ENCODE measurements at regions not wholly inside any gene's neighbourhood (a gene's known extent, or its start where the extent isn't known, plus 50 kb on each side); places are given as distances from the start of the nearest gene placed in this dataset.
"Not testable (repeated sequence)": the region's sequence is repeated elsewhere in the genome, so short reads cannot be mapped to it uniquely, and the experiment has no call there.

GRCh38 chr2:4096978-4097766, 393.8 kb downstream of the DCDC2C start:
- Histone ChIP-seq H3K4me1 (ENCODE audit: control insufficient read depth in 2 of 2, insufficient read depth in 2 of 2, low read length in 2 of 2) (no peaks in the 10 kb centered on the region), H3K27ac (ENCODE audit: low read depth in 1 of 2, low read length in 1 of 2) (no peak overlapping the region), H3K36me3 (ENCODE audit: control insufficient read depth in 2 of 2, insufficient read depth in 2 of 2, low read length in 1 of 2) (no peaks in the 10 kb centered on the region), H3K27me3 (ENCODE audit: control insufficient read depth in 2 of 2, insufficient read depth in 1 of 2, low read length in 1 of 2) (no peaks in the 10 kb centered on the region), H3K4me3 (ENCODE audit: low read length in 2 of 2) (no peak overlapping the region), H3K9me3 (ENCODE audit: control insufficient read depth in 2 of 2, insufficient read depth in 1 of 2, low read length in 1 of 2) (no peaks in the 10 kb centered on the region)
- DNase-seq (ENCODE audit: low read depth in 6 of 9, low spot score in 9 of 9), result no peak
- WGBS, result 93% methylated on average over 7 of the region's 7 CpGs

- no peaks in the 10 kb centered on the region for H3K36me3 ChIP-seq (ENCODE audit: control insufficient read depth in 2 of 2, insufficient read depth in 2 of 2, low read length in 1 of 2)
- H3K27ac ChIP-seq (ENCODE audit: low read depth in 1 of 2, low read length in 1 of 2), result no peak overlapping the region
- no peaks in the 10 kb centered on the region for H3K4me1 ChIP-seq (ENCODE audit: control insufficient read depth in 2 of 2, insufficient read depth in 2 of 2, low read length in 2 of 2)
- no peaks in the 10 kb centered on the region for H3K27me3 ChIP-seq (ENCODE audit: control insufficient read depth in 2 of 2, insufficient read depth in 1 of 2, low read length in 1 of 2)
- 87% methylated on average over 5 of the region's 5 CpGs for WGBS
- DNase-seq (ENCODE audit: low read depth in 6 of 9, low spot score in 9 of 9), result no peak
- no peak overlapping the region for H3K4me3 ChIP-seq (ENCODE audit: low read length in 2 of 2)
- no peaks in the 10 kb centered on the region for H3K9me3 ChIP-seq (ENCODE audit: control insufficient read depth in 2 of 2, insufficient read depth in 1 of 2, low read length in 1 of 2)
Measured at GRCh38 chr2:4098137-4098536, 394.8 kb downstream of the DCDC2C start.

GRCh38 chr2:4101936-4102335, 398.6 kb downstream of the DCDC2C start:
- H3K9me3 ChIP-seq (ENCODE audit: control insufficient read depth in 2 of 2, insufficient read depth in 1 of 2, low read length in 1 of 2), result no peaks in the 10 kb centered on the region
- no peaks in the 10 kb centered on the region for H3K27me3 ChIP-seq (ENCODE audit: control insufficient read depth in 2 of 2, insufficient read depth in 1 of 2, low read length in 1 of 2)
- H3K4me1 ChIP-seq (ENCODE audit: control insufficient read depth in 2 of 2, insufficient read depth in 2 of 2, low read length in 2 of 2), result no peaks in the 10 kb centered on the region
- no peaks in the 10 kb centered on the region for H3K36me3 ChIP-seq (ENCODE audit: control insufficient read depth in 2 of 2, insufficient read depth in 2 of 2, low read length in 1 of 2)
- 98% methylated on average over 2 of the region's 2 CpGs for WGBS
- H3K4me3 ChIP-seq (ENCODE audit: low read length in 2 of 2), result no peak overlapping the region
- DNase-seq (ENCODE audit: low read depth in 6 of 9, low spot score in 9 of 9), result no peak
- H3K27ac ChIP-seq (ENCODE audit: low read depth in 1 of 2, low read length in 1 of 2), result no peak overlapping the region

- Histone ChIP-seq H3K27me3 (ENCODE audit: control insufficient read depth in 2 of 2, insufficient read depth in 1 of 2, low read length in 1 of 2) (no peaks in the 10 kb centered on the region), H3K36me3 (ENCODE audit: control insufficient read depth in 2 of 2, insufficient read depth in 2 of 2, low read length in 1 of 2) (no peaks in the 10 kb centered on the region), H3K27ac (ENCODE audit: low read depth in 1 of 2, low read length in 1 of 2) (no peak overlapping the region), H3K4me1 (ENCODE audit: control insufficient read depth in 2 of 2, insufficient read depth in 2 of 2, low read length in 2 of 2) (no peaks in the 10 kb centered on the region), H3K9me3 (ENCODE audit: control insufficient read depth in 2 of 2, insufficient read depth in 1 of 2, low read length in 1 of 2) (peaks cover 0 to 3% of the 10 kb centered on the region in 2 donors), H3K4me3 (ENCODE audit: low read length in 2 of 2) (no peak overlapping the region)
- WGBS, result 95% methylated on average over 7 of the region's 7 CpGs
- no peak for DNase-seq (ENCODE audit: low read depth in 6 of 9, low spot score in 9 of 9)
Measured at GRCh38 chr2:4107179-4107578, 403.8 kb downstream of the DCDC2C start.

- Histone ChIP-seq H3K4me3 (ENCODE audit: low read length in 2 of 2) (no peak overlapping the region), H3K9me3 (ENCODE audit: control insufficient read depth in 2 of 2, insufficient read depth in 1 of 2, low read length in 1 of 2) (peaks cover 0 to 3% of the 10 kb centered on the region in 2 donors), H3K36me3 (ENCODE audit: control insufficient read depth in 2 of 2, insufficient read depth in 2 of 2, low read length in 1 of 2) (no peaks in the 10 kb centered on the region), H3K4me1 (ENCODE audit: control insufficient read depth in 2 of 2, insufficient read depth in 2 of 2, low read length in 2 of 2) (no peaks in the 10 kb centered on the region), H3K27me3 (ENCODE audit: control insufficient read depth in 2 of 2, insufficient read depth in 1 of 2, low read length in 1 of 2) (no peaks in the 10 kb centered on the region), H3K27ac (ENCODE audit: low read depth in 1 of 2, low read length in 1 of 2) (no peak overlapping the region)
- DNase-seq (ENCODE audit: low read depth in 6 of 9, low spot score in 9 of 9), result no peak
- WGBS, result 93% methylated on average over 4 of the region's 4 CpGs
Measured at GRCh38 chr2:4110273-4110672, 406.9 kb downstream of the DCDC2C start.

GRCh38 chr2:4115435-4115834, 412.1 kb downstream of the DCDC2C start:
- not testable (repeated sequence) for DNase-seq (ENCODE audit: low read depth in 6 of 9, low spot score in 9 of 9); H3K9me3 ChIP-seq (ENCODE audit: control insufficient read depth in 2 of 2, insufficient read depth in 1 of 2, low read length in 1 of 2); H3K36me3 ChIP-seq (ENCODE audit: control insufficient read depth in 2 of 2, insufficient read depth in 2 of 2, low read length in 1 of 2); H3K4me3 ChIP-seq (ENCODE audit: low read length in 2 of 2); H3K27me3 ChIP-seq (ENCODE audit: control insufficient read depth in 2 of 2, insufficient read depth in 1 of 2, low read length in 1 of 2); H3K4me1 ChIP-seq (ENCODE audit: control insufficient read depth in 2 of 2, insufficient read depth in 2 of 2, low read length in 2 of 2); H3K27ac ChIP-seq (ENCODE audit: low read depth in 1 of 2, low read length in 1 of 2)
- WGBS, result 92% methylated on average over 3 of the region's 3 CpGs

- Histone ChIP-seq H3K27ac (ENCODE audit: low read depth in 1 of 2, low read length in 1 of 2) (no peak overlapping the region), H3K36me3 (ENCODE audit: control insufficient read depth in 2 of 2, insufficient read depth in 2 of 2, low read length in 1 of 2) (no peaks in the 10 kb centered on the region), H3K9me3 (ENCODE audit: control insufficient read depth in 2 of 2, insufficient read depth in 1 of 2, low read length in 1 of 2) (no peaks in the 10 kb centered on the region), H3K4me3 (ENCODE audit: low read length in 2 of 2) (no peak overlapping the region), H3K4me1 (ENCODE audit: control insufficient read depth in 2 of 2, insufficient read depth in 2 of 2, low read length in 2 of 2) (no peaks in the 10 kb centered on the region), H3K27me3 (ENCODE audit: control insufficient read depth in 2 of 2, insufficient read depth in 1 of 2, low read length in 1 of 2) (no peaks in the 10 kb centered on the region)
- WGBS, result 68% methylated on average over 1 of the region's 1 CpG
- DNase-seq (ENCODE audit: low read depth in 6 of 9, low spot score in 9 of 9), result no peak
Measured at GRCh38 chr2:4122726-4123125, 419.4 kb downstream of the DCDC2C start.

DNA sequence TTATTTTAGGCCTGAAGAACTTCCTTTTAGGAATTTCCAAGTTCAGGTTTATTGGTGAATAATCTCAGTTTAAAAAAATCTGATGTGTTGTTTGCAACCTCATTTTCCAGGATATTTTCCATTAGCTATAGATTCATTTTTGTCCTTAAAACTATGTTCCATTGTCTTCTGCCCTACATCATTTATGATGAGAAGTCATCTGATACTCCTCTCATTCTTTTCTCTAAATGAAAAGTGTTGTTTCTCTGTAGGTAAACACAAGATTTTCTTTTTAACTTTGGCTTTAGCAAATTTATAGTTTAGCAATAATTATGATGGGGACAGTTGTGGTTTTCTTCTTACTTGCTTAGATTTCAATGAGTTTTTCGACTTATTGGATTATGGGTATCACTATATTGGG, 427.3 kb downstream of the DCDC2C start:
- Histone ChIP-seq H3K4me3 (ENCODE audit: low read length in 2 of 2) (no peak overlapping the region), H3K27me3 (ENCODE audit: control insufficient read depth in 2 of 2, insufficient read depth in 1 of 2, low read length in 1 of 2) (no peaks in the 10 kb centered on the region), H3K27ac (ENCODE audit: low read depth in 1 of 2, low read length in 1 of 2) (no peak overlapping the region), H3K9me3 (ENCODE audit: control insufficient read depth in 2 of 2, insufficient read depth in 1 of 2, low read length in 1 of 2) (peaks cover 0 to 5% of the 10 kb centered on the region in 2 donors), H3K36me3 (ENCODE audit: control insufficient read depth in 2 of 2, insufficient read depth in 2 of 2, low read length in 1 of 2) (no peaks in the 10 kb centered on the region), H3K4me1 (ENCODE audit: control insufficient read depth in 2 of 2, insufficient read depth in 2 of 2, low read length in 2 of 2) (peaks cover 0 to 4% of the 10 kb centered on the region in 2 donors)
- WGBS, result 91% methylated on average over 1 of the region's 1 CpG
- DNase-seq (ENCODE audit: low read depth in 6 of 9, low spot score in 9 of 9), result no peak

- no peak overlapping the region for H3K4me3 ChIP-seq (ENCODE audit: low read length in 2 of 2)
- H3K4me1 ChIP-seq (ENCODE audit: control insufficient read depth in 2 of 2, insufficient read depth in 2 of 2, low read length in 2 of 2), result peaks cover 0 to 4% of the 10 kb centered on the region in 2 donors
- peaks cover 0 to 8% of the 10 kb centered on the region in 2 donors for H3K9me3 ChIP-seq (ENCODE audit: control insufficient read depth in 2 of 2, insufficient read depth in 1 of 2, low read length in 1 of 2)
- H3K27me3 ChIP-seq (ENCODE audit: control insufficient read depth in 2 of 2, insufficient read depth in 1 of 2, low read length in 1 of 2), result no peaks in the 10 kb centered on the region
- no peak overlapping the region for H3K27ac ChIP-seq (ENCODE audit: low read depth in 1 of 2, low read length in 1 of 2)
- no peaks in the 10 kb centered on the region for H3K36me3 ChIP-seq (ENCODE audit: control insufficient read depth in 2 of 2, insufficient read depth in 2 of 2, low read length in 1 of 2)
- DNase-seq (ENCODE audit: low read depth in 6 of 9, low spot score in 9 of 9), result peak in 1 of 9 donors; percentile 30
- 28% methylated on average over 8 of the region's 8 CpGs for WGBS
Measured at GRCh38 chr2:4134551-4135550, 431.5 kb downstream of the DCDC2C start.
